Hepatocyte (in vitro differentiated cells): ENCODE measurements at regions not wholly inside any gene's neighbourhood (a gene's known extent, or its start where the extent isn't known, plus 50 kb on each side); places are given as distances from the start of the nearest gene placed in this dataset.
A peak's percentile ranks its signal among the peaks of the same experiment; 100 is the strongest.

Experiments
- EZH2 ChIP-seq: fragments of 200-600 bp; sonication (generic); IDR thresholded peaks from 2 replicates; pipeline ENCODE4 v1.6.1; 2016; ENCODE audit warnings: antibody characterized with exemption, mild to moderate bottlenecking, borderline replicate concordance
- EZH2phosphoT487 ChIP-seq: fragments of 200-600 bp; sonication (generic); IDR thresholded peaks from one replicate; pipeline ENCODE4 v1.6.1; 2018; ENCODE audit warnings: antibody characterized with exemption, mild to moderate bottlenecking, low read depth, moderate library complexity; ENCODE audit not compliant: unreplicated experiment, severe bottlenecking
- TF ChIP-seq, protein P1 (sequence below): fragments of 200-600 bp; sonication (generic); IDR thresholded peaks from 2 replicates; pipeline ENCODE4 v1.5.1; 2016; ENCODE audit warnings: antibody characterized with exemption, mild to moderate bottlenecking; ENCODE audit not compliant: poor library complexity

DNA sequence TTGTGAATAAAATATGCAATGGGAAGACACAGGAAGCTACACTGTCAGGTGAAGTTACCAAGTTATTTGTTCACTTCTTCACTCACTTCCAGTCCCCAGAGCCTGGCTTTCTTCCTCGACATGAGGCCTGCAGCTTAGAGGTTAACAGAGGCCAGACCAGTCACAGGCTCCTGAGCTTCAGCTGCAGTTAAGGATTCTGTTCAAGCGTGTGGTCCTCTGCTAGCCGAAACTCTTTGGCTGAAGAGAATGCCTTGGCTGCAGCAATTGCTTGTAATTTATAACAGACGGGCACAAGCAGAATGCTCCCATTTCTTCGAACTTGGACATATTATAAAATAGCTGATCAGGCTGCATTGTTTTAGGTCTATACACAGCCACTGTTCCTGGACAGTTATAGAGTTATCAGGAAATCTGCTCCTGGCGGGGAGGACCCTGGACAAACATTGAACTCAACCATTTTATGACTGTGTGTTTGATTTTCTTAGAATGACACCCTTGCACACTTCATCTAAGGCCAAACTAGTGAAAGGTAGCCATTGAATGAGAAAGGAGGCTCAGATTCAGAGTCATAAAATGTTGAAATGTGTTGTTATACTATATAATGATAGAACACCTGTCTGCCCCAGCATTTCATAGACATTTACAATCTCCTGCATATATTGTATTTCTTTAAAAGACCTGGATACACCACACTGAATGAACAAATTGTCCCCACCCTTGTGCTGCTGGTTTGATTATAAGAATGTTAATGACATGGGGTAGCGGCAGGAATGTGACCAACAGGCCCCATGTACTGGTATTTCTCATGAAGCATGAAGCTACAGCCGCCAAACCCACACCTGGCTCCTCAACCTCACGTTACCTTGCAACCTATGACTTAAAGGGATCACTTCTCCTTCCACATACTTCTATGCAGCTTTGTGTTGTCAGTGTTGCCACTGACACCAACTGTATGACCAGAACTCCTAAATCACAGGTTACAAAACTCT is 153.6 kb downstream of the TDRD15 start:
- TF ChIP-seq, protein P1, sequence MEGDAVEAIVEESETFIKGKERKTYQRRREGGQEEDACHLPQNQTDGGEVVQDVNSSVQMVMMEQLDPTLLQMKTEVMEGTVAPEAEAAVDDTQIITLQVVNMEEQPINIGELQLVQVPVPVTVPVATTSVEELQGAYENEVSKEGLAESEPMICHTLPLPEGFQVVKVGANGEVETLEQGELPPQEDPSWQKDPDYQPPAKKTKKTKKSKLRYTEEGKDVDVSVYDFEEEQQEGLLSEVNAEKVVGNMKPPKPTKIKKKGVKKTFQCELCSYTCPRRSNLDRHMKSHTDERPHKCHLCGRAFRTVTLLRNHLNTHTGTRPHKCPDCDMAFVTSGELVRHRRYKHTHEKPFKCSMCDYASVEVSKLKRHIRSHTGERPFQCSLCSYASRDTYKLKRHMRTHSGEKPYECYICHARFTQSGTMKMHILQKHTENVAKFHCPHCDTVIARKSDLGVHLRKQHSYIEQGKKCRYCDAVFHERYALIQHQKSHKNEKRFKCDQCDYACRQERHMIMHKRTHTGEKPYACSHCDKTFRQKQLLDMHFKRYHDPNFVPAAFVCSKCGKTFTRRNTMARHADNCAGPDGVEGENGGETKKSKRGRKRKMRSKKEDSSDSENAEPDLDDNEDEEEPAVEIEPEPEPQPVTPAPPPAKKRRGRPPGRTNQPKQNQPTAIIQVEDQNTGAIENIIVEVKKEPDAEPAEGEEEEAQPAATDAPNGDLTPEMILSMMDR = no peak
- TF ChIP-seq EZH2phosphoT487 (peak; percentile 55), EZH2 (no peak)
